GM06990 (cell line): ENCODE measurements at regions not wholly inside any gene's neighbourhood (a gene's known extent, or its start where the extent isn't known, plus 50 kb on each side); places are given as distances from the start of the nearest gene placed in this dataset.

Source experiments
- DNase-seq: peaks from one replicate; pipeline ENCODE4 v3.0.0-alpha.2; 2011; ENCODE audit not compliant: insufficient read length; ENCODE audit errors: extremely low read depth
- H3K27me3 ChIP-seq: replicated peaks from 2 replicates; pipeline ENCODE4 v1.6.0; 2011; ENCODE audit warnings: low read length; ENCODE audit not compliant: control insufficient read depth, insufficient read depth
- H3K36me3 ChIP-seq: 2 replicates; pipeline ENCODE4 v1.5.1; 2011; ENCODE audit warnings: low read length; ENCODE audit not compliant: control insufficient read depth, insufficient read depth
- H3K4me3 ChIP-seq: replicated peaks from 2 replicates; pipeline ENCODE4 v1.5.1; 2011; ENCODE audit warnings: low read depth, mild to moderate bottlenecking, control low read depth, low read length
- TF ChIP-seq, protein P1 (sequence below): IDR thresholded peaks from 2 replicates; pipeline ENCODE4 v1.5.1; 2011; ENCODE audit warnings: low read length, control low read depth, mild to moderate bottlenecking, inconsistent platforms; ENCODE audit not compliant: insufficient read depth, poor library complexity, severe bottlenecking

DNA sequence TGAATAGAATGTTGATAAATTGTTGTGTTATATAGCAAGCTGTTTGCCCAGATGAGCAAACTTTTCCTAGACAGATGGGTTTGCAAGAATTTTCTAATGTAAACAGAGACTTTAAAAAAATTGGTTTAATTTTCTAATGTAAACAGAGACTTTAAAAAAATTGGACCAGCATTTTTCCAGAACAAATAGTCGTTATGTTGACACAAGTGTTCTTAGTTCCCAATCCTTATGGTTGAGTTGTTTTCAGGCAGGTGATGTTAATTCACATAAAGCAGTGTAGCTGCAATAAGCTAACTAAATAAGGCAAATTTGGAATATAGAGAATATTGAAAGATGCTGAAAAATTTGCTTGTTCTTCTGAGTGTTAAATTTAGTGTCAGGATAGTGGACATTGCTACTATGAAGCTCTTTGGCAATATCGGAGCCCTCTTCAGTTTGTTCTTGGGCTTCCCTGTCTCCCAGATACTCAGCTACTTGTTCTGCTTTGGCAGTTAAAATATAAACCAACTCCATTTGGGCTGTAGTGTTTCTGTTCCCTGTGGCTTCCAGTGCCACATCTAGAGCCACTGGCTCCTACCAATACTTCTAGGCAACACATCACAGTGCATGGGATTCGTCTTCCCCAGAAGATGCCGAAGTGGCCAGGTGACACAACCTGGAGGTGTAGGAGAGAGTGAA is 105.7 kb downstream of the DYNAP start:
- DNase-seq: no peak
- Histone ChIP-seq H3K36me3 (no peaks in the 10 kb centered on the region), H3K27me3 (no peaks in the 10 kb centered on the region), H3K4me3 (no peak overlapping the region)
- TF ChIP-seq, protein P1, sequence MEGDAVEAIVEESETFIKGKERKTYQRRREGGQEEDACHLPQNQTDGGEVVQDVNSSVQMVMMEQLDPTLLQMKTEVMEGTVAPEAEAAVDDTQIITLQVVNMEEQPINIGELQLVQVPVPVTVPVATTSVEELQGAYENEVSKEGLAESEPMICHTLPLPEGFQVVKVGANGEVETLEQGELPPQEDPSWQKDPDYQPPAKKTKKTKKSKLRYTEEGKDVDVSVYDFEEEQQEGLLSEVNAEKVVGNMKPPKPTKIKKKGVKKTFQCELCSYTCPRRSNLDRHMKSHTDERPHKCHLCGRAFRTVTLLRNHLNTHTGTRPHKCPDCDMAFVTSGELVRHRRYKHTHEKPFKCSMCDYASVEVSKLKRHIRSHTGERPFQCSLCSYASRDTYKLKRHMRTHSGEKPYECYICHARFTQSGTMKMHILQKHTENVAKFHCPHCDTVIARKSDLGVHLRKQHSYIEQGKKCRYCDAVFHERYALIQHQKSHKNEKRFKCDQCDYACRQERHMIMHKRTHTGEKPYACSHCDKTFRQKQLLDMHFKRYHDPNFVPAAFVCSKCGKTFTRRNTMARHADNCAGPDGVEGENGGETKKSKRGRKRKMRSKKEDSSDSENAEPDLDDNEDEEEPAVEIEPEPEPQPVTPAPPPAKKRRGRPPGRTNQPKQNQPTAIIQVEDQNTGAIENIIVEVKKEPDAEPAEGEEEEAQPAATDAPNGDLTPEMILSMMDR: no peak

DNA sequence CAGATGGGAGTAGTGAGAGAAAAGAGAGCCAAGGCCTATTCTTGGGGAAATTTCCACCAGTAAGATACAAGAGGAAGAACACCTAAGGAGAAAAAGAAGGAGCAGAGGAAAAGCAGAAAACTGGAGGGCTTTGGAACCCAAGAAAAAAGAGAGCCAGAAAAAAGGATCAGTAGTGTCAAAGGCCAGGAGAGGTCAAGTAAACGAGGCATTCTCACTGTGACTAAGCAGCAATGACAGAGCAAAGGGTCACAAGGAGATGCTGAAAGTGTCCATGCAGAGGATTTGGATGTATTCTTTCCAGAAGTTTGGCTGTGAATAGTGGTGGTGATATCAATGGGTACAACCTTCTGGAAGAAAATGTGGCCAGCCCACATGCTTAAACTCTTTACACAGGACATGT is 109.5 kb downstream of the DYNAP start:
- no peaks in the 10 kb centered on the region for H3K36me3 ChIP-seq
- no peaks in the 10 kb centered on the region for H3K27me3 ChIP-seq
- TF ChIP-seq, protein P1: no peak
- H3K4me3 ChIP-seq: no peak overlapping the region
- DNase-seq: no peak

DNA sequence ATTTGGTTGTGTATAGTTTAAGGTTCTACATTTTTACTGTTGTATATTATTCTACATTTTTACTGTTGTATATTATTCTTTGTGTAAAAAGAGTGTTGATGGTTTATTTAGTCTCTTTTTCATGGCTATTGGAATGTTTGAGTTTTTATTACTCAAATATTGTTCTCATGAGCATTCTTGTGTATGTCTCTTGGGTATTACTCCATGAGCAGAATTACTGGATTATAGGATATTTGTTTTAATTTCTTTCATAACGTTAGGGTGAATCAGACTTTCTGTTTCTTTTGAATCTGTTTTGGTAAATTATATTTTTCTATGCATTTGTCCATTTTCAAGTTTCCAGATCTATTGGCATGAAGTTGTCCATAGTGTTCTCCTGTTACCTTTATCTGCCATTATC is 111.6 kb downstream of the DYNAP start:
- no peak overlapping the region for H3K4me3 ChIP-seq
- TF ChIP-seq, protein P1: no peak
- H3K36me3 ChIP-seq: no peaks in the 10 kb centered on the region
- no peaks in the 10 kb centered on the region for H3K27me3 ChIP-seq
- no peak for DNase-seq

DNA sequence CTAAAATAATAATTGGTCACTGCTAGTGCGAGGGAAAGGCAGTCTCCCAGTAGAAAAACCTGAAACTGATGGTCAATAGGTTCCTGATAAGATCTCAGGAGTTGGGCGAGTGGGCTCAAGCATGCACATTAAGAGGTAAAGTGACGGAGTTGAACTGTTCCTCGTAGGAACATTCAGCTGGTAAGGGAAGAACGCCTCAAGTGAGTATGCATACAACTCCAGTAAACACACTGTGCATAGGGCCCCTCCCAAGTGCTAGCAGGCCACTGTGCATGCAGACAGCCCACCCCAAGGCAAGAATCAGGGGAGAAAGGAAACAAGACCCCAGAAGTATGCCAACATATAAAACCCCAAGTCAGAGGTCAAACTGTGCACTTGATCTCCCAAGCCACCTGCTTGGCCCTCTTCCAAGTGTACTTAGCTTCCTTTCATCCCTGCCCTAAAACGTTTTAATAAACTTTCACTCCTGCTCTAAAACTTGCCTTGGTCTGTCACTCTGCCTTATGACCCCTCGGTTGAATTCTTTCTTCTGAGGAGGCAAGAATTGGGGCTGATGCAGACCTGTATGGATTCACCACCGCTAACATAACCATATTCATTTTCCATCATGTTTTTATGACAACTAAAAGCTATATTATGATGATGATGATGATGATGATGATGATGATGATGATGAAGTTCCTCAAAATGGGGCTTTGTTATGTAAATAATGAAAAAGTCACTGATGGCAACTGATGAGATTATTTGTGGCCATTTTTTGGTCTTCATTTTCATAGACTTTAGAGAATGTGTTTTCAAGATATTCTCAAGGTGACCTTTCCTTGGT is 118.0 kb upstream of the RAB27B start:
- TF ChIP-seq, protein P1: no peak
- Histone ChIP-seq H3K4me3 (no peak overlapping the region), H3K27me3 (no peaks in the 10 kb centered on the region), H3K36me3 (no peaks in the 10 kb centered on the region)
- DNase-seq: no peak

DNA sequence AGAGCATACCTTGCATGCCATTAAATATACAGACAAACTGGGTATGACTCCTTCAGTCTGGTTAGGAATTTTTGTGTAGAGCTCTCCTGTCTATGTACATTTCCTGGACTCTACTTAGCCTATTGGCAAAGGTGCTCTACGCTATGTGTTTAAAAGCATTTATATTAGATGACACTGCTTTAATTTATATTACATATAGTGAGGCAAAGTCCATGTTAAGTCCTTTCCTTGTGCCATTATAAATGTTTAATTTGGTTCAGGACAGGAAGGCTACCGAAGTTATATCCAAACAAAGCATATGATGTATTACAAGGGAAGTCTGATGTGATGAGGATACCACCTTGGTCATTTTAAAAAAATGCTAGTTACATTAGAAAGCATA is 117.4 kb upstream of the RAB27B start:
- H3K27me3 ChIP-seq: no peaks in the 10 kb centered on the region
- DNase-seq: no peak
- no peak overlapping the region for H3K4me3 ChIP-seq
- H3K36me3 ChIP-seq: no peaks in the 10 kb centered on the region
- TF ChIP-seq, protein P1: no peak

DNA sequence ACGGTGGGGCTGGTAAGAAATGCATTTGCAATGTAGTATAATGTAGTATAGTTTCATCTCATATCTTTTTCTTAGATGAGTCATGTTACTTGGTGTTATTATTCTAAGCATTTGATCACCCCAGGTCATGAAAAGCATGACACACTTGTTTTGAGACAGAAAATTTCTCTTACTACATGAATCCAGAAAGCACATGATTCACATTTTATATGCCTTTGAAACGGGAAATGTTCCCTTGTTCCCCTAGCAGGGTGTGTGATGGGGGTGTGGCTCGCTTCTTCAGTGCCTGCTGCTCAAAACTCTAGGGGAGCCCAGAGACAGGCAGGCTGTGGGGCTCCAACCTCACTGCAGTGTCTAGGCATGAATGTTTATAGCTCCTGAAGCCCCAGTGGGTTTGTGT is 116.0 kb upstream of the RAB27B start:
- Histone ChIP-seq H3K4me3 (no peak overlapping the region), H3K27me3 (no peaks in the 10 kb centered on the region), H3K36me3 (no peaks in the 10 kb centered on the region)
- TF ChIP-seq, protein P1: no peak
- DNase-seq: no peak
